ENCODE measurements at regions not wholly inside any gene's neighbourhood (a gene's known extent, or its start where the extent isn't known, plus 50 kb on each side); places are given as distances from the start of the nearest gene placed in this dataset.

DNA sequence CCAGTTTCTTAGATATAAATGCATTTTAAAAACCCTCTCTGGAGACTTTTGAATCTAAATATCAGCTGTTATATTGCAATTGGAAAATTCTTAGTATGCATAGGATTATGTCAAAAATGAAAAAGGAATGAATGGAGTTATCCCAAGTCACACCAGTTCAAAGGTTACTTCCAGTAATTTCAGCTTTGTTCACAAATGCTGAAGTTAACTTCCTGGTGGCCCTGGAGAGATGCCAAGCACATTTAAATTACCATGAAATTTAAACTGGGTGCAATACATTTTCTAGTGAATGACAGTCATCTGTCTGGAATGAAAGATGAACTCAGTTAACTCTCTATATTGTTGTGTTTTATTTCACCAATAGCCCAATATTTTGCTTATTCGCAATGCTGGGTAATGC lies 753.9 kb downstream of the SUCLG1 start:
- H3K27me3 ChIP-seq (ENCODE audit: low read length), result no peaks in the 10 kb centered on the region
- H3K36me3 ChIP-seq (ENCODE audit: low read length), result no peaks in the 10 kb centered on the region
- no peaks in the 10 kb centered on the region for H3K9me2 ChIP-seq (replicated peaks; ENCODE audit: insufficient read depth, low read length)
- H2AFZ ChIP-seq (ENCODE audit: low read depth, low read length, severe bottlenecking), result no peak overlapping the region
- H3K9me3 ChIP-seq (ENCODE audit: insufficient read depth, low read length), result no peaks in the 10 kb centered on the region
- no peaks in the 10 kb centered on the region for H3K79me2 ChIP-seq (ENCODE audit: insufficient read depth, low read length)
- no peaks in the 10 kb centered on the region for H3F3A ChIP-seq (ENCODE audit: insufficient read depth)
- no peaks in the 10 kb centered on the region for H4K20me1 ChIP-seq (ENCODE audit: low read depth, low read length)
- H3K27ac ChIP-seq (ENCODE audit: low read depth, low read length), result no peak overlapping the region
- no peak for TF ChIP-seq EZH2phosphoT487 (conservative IDR thresholded peaks at IDR 0.05; ENCODE audit: low read length)
- H3K4me2 ChIP-seq (ENCODE audit: low read depth, low read length, poor library complexity, severe bottlenecking), result no peak overlapping the region
- H3K9ac ChIP-seq (ENCODE audit: low read length), result no peak overlapping the region
- no peak overlapping the region for H3K4me3 ChIP-seq (ENCODE audit: insufficient read depth, low read length, poor library complexity, severe bottlenecking)

- TF ChIP-seq EZH2phosphoT487 (conservative IDR thresholded peaks at IDR 0.05; ENCODE audit: low read length) (no peak), CTCF (IDR thresholded peaks at IDR 0.05; ENCODE audit: insufficient read depth, low read length, poor library complexity, severe bottlenecking) (no peak)
- Histone ChIP-seq H3K79me2 (ENCODE audit: insufficient read depth, low read length) (no peaks in the 10 kb centered on the region), H4K20me1 (ENCODE audit: low read depth, low read length) (no peaks in the 10 kb centered on the region), H3K36me3 (ENCODE audit: low read length) (no peaks in the 10 kb centered on the region), H3K4me2 (ENCODE audit: low read depth, low read length, poor library complexity, severe bottlenecking) (no peak overlapping the region), H3K27me3 (ENCODE audit: low read length) (no peaks in the 10 kb centered on the region), H2AFZ (ENCODE audit: low read depth, low read length, severe bottlenecking) (no peak overlapping the region), H3K9me2 (replicated peaks; ENCODE audit: insufficient read depth, low read length) (no peaks in the 10 kb centered on the region), H3K9me3 (ENCODE audit: insufficient read depth, low read length) (no peaks in the 10 kb centered on the region), H3K27ac (ENCODE audit: low read depth, low read length) (no peak overlapping the region), H3F3A (ENCODE audit: insufficient read depth) (no peaks in the 10 kb centered on the region), H3K4me3 (ENCODE audit: insufficient read depth, low read length, poor library complexity, severe bottlenecking) (no peak overlapping the region), H3K9ac (ENCODE audit: low read length) (no peak overlapping the region)
Measured at GRCh38 chr2:83703598-83703997, 755.5 kb downstream of the SUCLG1 start.

DNA sequence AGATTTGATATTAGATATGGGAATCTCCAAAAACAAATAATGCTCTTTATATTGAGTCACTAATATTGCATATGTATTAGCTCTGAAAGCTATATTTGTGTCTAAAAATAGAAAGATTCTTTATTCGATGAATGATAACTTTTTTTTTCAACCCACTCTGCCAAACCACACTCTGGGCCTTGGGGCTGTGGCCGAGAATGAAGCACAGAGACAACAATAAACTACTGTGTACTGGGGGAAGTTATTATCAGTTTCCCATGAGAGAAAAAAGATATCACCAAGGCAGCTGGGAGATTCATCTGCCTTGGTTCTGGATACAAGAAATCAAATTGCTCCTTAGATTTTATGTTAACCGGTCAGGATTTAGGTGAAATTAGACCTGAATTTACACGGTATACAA lies 762.2 kb downstream of the SUCLG1 start:
- H3K4me2 ChIP-seq (ENCODE audit: low read depth, low read length, poor library complexity, severe bottlenecking), result no peak overlapping the region
- H3K4me3 ChIP-seq (ENCODE audit: insufficient read depth, low read length, poor library complexity, severe bottlenecking), result no peak overlapping the region
- TF ChIP-seq EZH2phosphoT487 (conservative IDR thresholded peaks at IDR 0.05; ENCODE audit: low read length) (no peak), CTCF (IDR thresholded peaks at IDR 0.05; ENCODE audit: insufficient read depth, low read length, poor library complexity, severe bottlenecking) (no peak)
- H4K20me1 ChIP-seq (ENCODE audit: low read depth, low read length), result no peaks in the 10 kb centered on the region
- no peaks in the 10 kb centered on the region for H3F3A ChIP-seq (ENCODE audit: insufficient read depth)
- no peaks in the 10 kb centered on the region for H3K36me3 ChIP-seq (ENCODE audit: low read length)
- no peaks in the 10 kb centered on the region for H3K27me3 ChIP-seq (ENCODE audit: low read length)
- H3K9me3 ChIP-seq (ENCODE audit: insufficient read depth, low read length), result no peaks in the 10 kb centered on the region
- H3K27ac ChIP-seq (ENCODE audit: low read depth, low read length), result no peak overlapping the region
- no peaks in the 10 kb centered on the region for H3K9me2 ChIP-seq (replicated peaks; ENCODE audit: insufficient read depth, low read length)
- no peak overlapping the region for H3K9ac ChIP-seq (ENCODE audit: low read length)
- no peak overlapping the region for H2AFZ ChIP-seq (ENCODE audit: low read depth, low read length, severe bottlenecking)
- H3K79me2 ChIP-seq (ENCODE audit: insufficient read depth, low read length), result no peaks in the 10 kb centered on the region

DNA sequence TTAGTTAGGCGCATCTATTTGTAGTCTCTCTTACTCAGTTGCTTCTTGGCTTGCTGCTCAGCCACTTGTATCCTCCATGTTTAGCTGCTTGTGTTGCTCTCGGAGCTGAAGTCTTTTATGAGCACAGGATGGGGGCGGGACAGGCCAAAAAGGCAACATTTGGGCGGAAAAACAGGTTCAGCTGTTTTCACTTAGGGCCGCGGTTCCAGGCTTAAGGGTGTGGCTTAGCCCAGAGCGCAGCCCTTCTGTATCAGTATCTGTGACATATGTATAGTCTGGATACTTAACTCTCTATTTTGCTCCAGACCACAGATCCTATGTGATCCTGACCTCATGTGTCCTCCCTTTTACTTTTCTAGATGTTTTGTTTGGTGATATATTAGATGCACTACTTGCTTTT lies 763.5 kb downstream of the SUCLG1 start:
- Histone ChIP-seq H3K4me3 (ENCODE audit: insufficient read depth, low read length, poor library complexity, severe bottlenecking) (no peak overlapping the region), H3K9me2 (replicated peaks; ENCODE audit: insufficient read depth, low read length) (no peaks in the 10 kb centered on the region), H3F3A (ENCODE audit: insufficient read depth) (no peaks in the 10 kb centered on the region), H3K27me3 (ENCODE audit: low read length) (no peaks in the 10 kb centered on the region), H3K36me3 (ENCODE audit: low read length) (no peaks in the 10 kb centered on the region), H3K9me3 (ENCODE audit: insufficient read depth, low read length) (no peaks in the 10 kb centered on the region), H3K4me2 (ENCODE audit: low read depth, low read length, poor library complexity, severe bottlenecking) (no peak overlapping the region), H3K9ac (ENCODE audit: low read length) (no peak overlapping the region), H2AFZ (ENCODE audit: low read depth, low read length, severe bottlenecking) (no peak overlapping the region), H3K79me2 (ENCODE audit: insufficient read depth, low read length) (no peaks in the 10 kb centered on the region), H4K20me1 (ENCODE audit: low read depth, low read length) (no peaks in the 10 kb centered on the region), H3K27ac (ENCODE audit: low read depth, low read length) (no peak overlapping the region)
- TF ChIP-seq EZH2phosphoT487 (conservative IDR thresholded peaks at IDR 0.05; ENCODE audit: low read length), result no peak

All from SU-DHL-6 (cell line).